ENCODE measurements at regions not wholly inside any gene's neighbourhood (a gene's known extent, or its start where the extent isn't known, plus 50 kb on each side); places are given as distances from the start of the nearest gene placed in this dataset.

GRCh38 chr18:73636355-73636754, 511.3 kb downstream of the FBXO15 start:
- no peak overlapping the region for H3K4me3 Mint-ChIP-seq
- CTCF ChIA-PET = no interaction called here
- H3K9me3 Mint-ChIP-seq = peaks cover 0 to 10% (median 0%) of the 10 kb centered on the region in 5 donors
- Histone ChIP-seq H3K36me3 (ENCODE audit: insufficient read depth, low read length) (no peaks in the 10 kb centered on the region), H3K4me1 (ENCODE audit: insufficient read depth, low read length) (no peaks in the 10 kb centered on the region), H3K9me3 (ENCODE audit: low read length) (no peaks in the 10 kb centered on the region), H3K4me3 (ENCODE audit: low read length) (no peak overlapping the region), H3K27ac (ENCODE audit: low read depth, low read length) (no peak overlapping the region), H3K27me3 (ENCODE audit: insufficient read depth, low read length, poor library complexity, severe bottlenecking) (no peaks in the 10 kb centered on the region)
- no peaks in the 10 kb centered on the region for H3K4me1 Mint-ChIP-seq
- no peak overlapping the region for H3K27ac Mint-ChIP-seq
- POLR2A ChIA-PET = no interaction called here
- H3K36me3 Mint-ChIP-seq = no peaks in the 10 kb centered on the region
- no peaks in the 10 kb centered on the region for H3K27me3 Mint-ChIP-seq
- DNase-seq = no peak

GRCh38 chr18:73626859-73627258, 520.8 kb downstream of the FBXO15 start:
- Histone ChIP-seq H3K9me3 (ENCODE audit: low read length) (no peaks in the 10 kb centered on the region), H3K4me1 (ENCODE audit: insufficient read depth, low read length) (no peaks in the 10 kb centered on the region), H3K27ac (ENCODE audit: low read depth, low read length) (no peak overlapping the region), H3K27me3 (ENCODE audit: insufficient read depth, low read length, poor library complexity, severe bottlenecking) (no peaks in the 10 kb centered on the region), H3K36me3 (ENCODE audit: insufficient read depth, low read length) (no peaks in the 10 kb centered on the region), H3K4me3 (ENCODE audit: low read length) (no peak overlapping the region)
- Mint-ChIP-seq H3K36me3 (no peaks in the 10 kb centered on the region), H3K4me1 (no peaks in the 10 kb centered on the region), H3K27me3 (no peaks in the 10 kb centered on the region), H3K4me3 (no peak overlapping the region), H3K27ac (no peak overlapping the region), H3K9me3 (peaks cover 0 to 7% (median 0%) of the 10 kb centered on the region in 5 donors)
- no peak for DNase-seq
- ChIA-PET CTCF (no interaction called here), POLR2A (no interaction called here)

- Histone ChIP-seq H3K9me3 (ENCODE audit: low read length) (no peaks in the 10 kb centered on the region), H3K27me3 (ENCODE audit: insufficient read depth, low read length, poor library complexity, severe bottlenecking) (no peaks in the 10 kb centered on the region), H3K4me3 (ENCODE audit: low read length) (no peak overlapping the region), H3K27ac (ENCODE audit: low read depth, low read length) (no peak overlapping the region), H3K4me1 (ENCODE audit: insufficient read depth, low read length) (no peaks in the 10 kb centered on the region), H3K36me3 (ENCODE audit: insufficient read depth, low read length) (no peaks in the 10 kb centered on the region)
- no peak overlapping the region for H3K27ac Mint-ChIP-seq
- CTCF ChIA-PET = no interaction called here
- H3K27me3 Mint-ChIP-seq = no peaks in the 10 kb centered on the region
- no peaks in the 10 kb centered on the region for H3K36me3 Mint-ChIP-seq
- no peaks in the 10 kb centered on the region for H3K4me1 Mint-ChIP-seq
- H3K9me3 Mint-ChIP-seq = peaks cover 0 to 7% (median 0%) of the 10 kb centered on the region in 5 donors
- H3K4me3 Mint-ChIP-seq = no peak overlapping the region
- POLR2A ChIA-PET = no interaction called here
- DNase-seq = no peak
Observed at GRCh38 chr18:73626221-73626620, 521.4 kb downstream of the FBXO15 start.

- Mint-ChIP-seq H3K36me3 (no peaks in the 10 kb centered on the region), H3K4me3 (no peak overlapping the region), H3K27me3 (no peaks in the 10 kb centered on the region), H3K27ac (no peak overlapping the region), H3K4me1 (no peaks in the 10 kb centered on the region), H3K9me3 (peaks cover 0 to 23% (median 2%) of the 10 kb centered on the region in 5 donors)
- CTCF ChIA-PET = no interaction called here
- Histone ChIP-seq H3K27me3 (ENCODE audit: insufficient read depth, low read length, poor library complexity, severe bottlenecking) (no peaks in the 10 kb centered on the region), H3K27ac (ENCODE audit: low read depth, low read length) (no peak overlapping the region), H3K4me3 (ENCODE audit: low read length) (no peak overlapping the region), H3K9me3 (ENCODE audit: low read length) (no peaks in the 10 kb centered on the region), H3K36me3 (ENCODE audit: insufficient read depth, low read length) (no peaks in the 10 kb centered on the region), H3K4me1 (ENCODE audit: insufficient read depth, low read length) (no peaks in the 10 kb centered on the region)
- DNase-seq = no peak
- POLR2A ChIA-PET = no interaction called here
Observed at GRCh38 chr18:73621091-73621490, 526.5 kb downstream of the FBXO15 start.

GRCh38 chr18:73617981-73618380, 529.7 kb downstream of the FBXO15 start:
- POLR2A ChIA-PET = no interaction called here
- no peaks in the 10 kb centered on the region for H3K4me1 Mint-ChIP-seq
- no peak for DNase-seq

GRCh38 chr18:73615506-73615905, 532.1 kb downstream of the FBXO15 start:
- CTCF ChIA-PET = no interaction called here
- no peak overlapping the region for H3K4me3 Mint-ChIP-seq
- Histone ChIP-seq H3K27me3 (ENCODE audit: insufficient read depth, low read length, poor library complexity, severe bottlenecking) (no peaks in the 10 kb centered on the region), H3K9me3 (ENCODE audit: low read length) (no peaks in the 10 kb centered on the region), H3K4me3 (ENCODE audit: low read length) (no peak overlapping the region), H3K36me3 (ENCODE audit: insufficient read depth, low read length) (no peaks in the 10 kb centered on the region), H3K27ac (ENCODE audit: low read depth, low read length) (no peak overlapping the region), H3K4me1 (ENCODE audit: insufficient read depth, low read length) (no peaks in the 10 kb centered on the region)
- H3K27me3 Mint-ChIP-seq = no peaks in the 10 kb centered on the region
- no peaks in the 10 kb centered on the region for H3K36me3 Mint-ChIP-seq
- H3K4me1 Mint-ChIP-seq = no peaks in the 10 kb centered on the region
- no peak overlapping the region for H3K27ac Mint-ChIP-seq
- POLR2A ChIA-PET = no interaction called here
- H3K9me3 Mint-ChIP-seq = peaks cover 0 to 11% (median 3%) of the 10 kb centered on the region in 5 donors
- DNase-seq = no peak

More at GRCh38 chr18:73617981-73618380, 529.7 kb downstream of the FBXO15 start:
- Mint-ChIP-seq H3K27ac (no peak overlapping the region), H3K9me3 (peaks cover 0 to 23% (median 5%) of the 10 kb centered on the region in 5 donors), H3K27me3 (no peaks in the 10 kb centered on the region), H3K4me3 (no peak overlapping the region), H3K36me3 (no peaks in the 10 kb centered on the region)
- H3K27ac ChIP-seq (ENCODE audit: low read depth, low read length) = no peak overlapping the region
- H3K36me3 ChIP-seq (ENCODE audit: insufficient read depth, low read length) = no peaks in the 10 kb centered on the region
- no peaks in the 10 kb centered on the region for H3K27me3 ChIP-seq (ENCODE audit: insufficient read depth, low read length, poor library complexity, severe bottlenecking)
- H3K4me1 ChIP-seq (ENCODE audit: insufficient read depth, low read length) = no peaks in the 10 kb centered on the region
- CTCF ChIA-PET = no interaction called here
- no peaks in the 10 kb centered on the region for H3K9me3 ChIP-seq (ENCODE audit: low read length)
- no peak overlapping the region for H3K4me3 ChIP-seq (ENCODE audit: low read length)

- Histone ChIP-seq H3K27me3 (ENCODE audit: insufficient read depth, low read length, poor library complexity, severe bottlenecking) (no peaks in the 10 kb centered on the region), H3K27ac (ENCODE audit: low read depth, low read length) (no peak overlapping the region), H3K9me3 (ENCODE audit: low read length) (no peaks in the 10 kb centered on the region), H3K4me3 (ENCODE audit: low read length) (no peak overlapping the region), H3K4me1 (ENCODE audit: insufficient read depth, low read length) (no peaks in the 10 kb centered on the region), H3K36me3 (ENCODE audit: insufficient read depth, low read length) (no peaks in the 10 kb centered on the region)
- POLR2A ChIA-PET = no interaction called here
- DNase-seq = no peak
- H3K27ac Mint-ChIP-seq = no peak overlapping the region
- peaks cover 0 to 9% (median 3%) of the 10 kb centered on the region in 5 donors for H3K9me3 Mint-ChIP-seq
- H3K4me3 Mint-ChIP-seq = no peak overlapping the region
- CTCF ChIA-PET = no interaction called here
- no peaks in the 10 kb centered on the region for H3K4me1 Mint-ChIP-seq
- H3K36me3 Mint-ChIP-seq = no peaks in the 10 kb centered on the region
- no peaks in the 10 kb centered on the region for H3K27me3 Mint-ChIP-seq
Observed at GRCh38 chr18:73614812-73615211, 532.8 kb downstream of the FBXO15 start.

GRCh38 chr18:73613706-73614340, 533.8 kb downstream of the FBXO15 start:
- no peaks in the 10 kb centered on the region for H3K4me1 ChIP-seq (ENCODE audit: insufficient read depth, low read length)
- ChIA-PET POLR2A (no interaction called here), CTCF (no interaction called here)
- H3K27me3 ChIP-seq (ENCODE audit: insufficient read depth, low read length, poor library complexity, severe bottlenecking) = no peaks in the 10 kb centered on the region
- Mint-ChIP-seq H3K4me3 (no peak overlapping the region), H3K9me3 (peaks cover 0 to 16% (median 3%) of the 10 kb centered on the region in 5 donors), H3K27ac (no peak overlapping the region), H3K4me1 (no peaks in the 10 kb centered on the region), H3K36me3 (no peaks in the 10 kb centered on the region), H3K27me3 (no peaks in the 10 kb centered on the region)
- H3K9me3 ChIP-seq (ENCODE audit: low read length) = no peaks in the 10 kb centered on the region
- H3K4me3 ChIP-seq (ENCODE audit: low read length) = no peak overlapping the region
- no peak overlapping the region for H3K27ac ChIP-seq (ENCODE audit: low read depth, low read length)
- no peaks in the 10 kb centered on the region for H3K36me3 ChIP-seq (ENCODE audit: insufficient read depth, low read length)
- DNase-seq = no peak
